ENCODE measurements at regions not wholly inside any gene's neighbourhood (a gene's known extent, or its start where the extent isn't known, plus 50 kb on each side); places are given as distances from the start of the nearest gene placed in this dataset.

DNA sequence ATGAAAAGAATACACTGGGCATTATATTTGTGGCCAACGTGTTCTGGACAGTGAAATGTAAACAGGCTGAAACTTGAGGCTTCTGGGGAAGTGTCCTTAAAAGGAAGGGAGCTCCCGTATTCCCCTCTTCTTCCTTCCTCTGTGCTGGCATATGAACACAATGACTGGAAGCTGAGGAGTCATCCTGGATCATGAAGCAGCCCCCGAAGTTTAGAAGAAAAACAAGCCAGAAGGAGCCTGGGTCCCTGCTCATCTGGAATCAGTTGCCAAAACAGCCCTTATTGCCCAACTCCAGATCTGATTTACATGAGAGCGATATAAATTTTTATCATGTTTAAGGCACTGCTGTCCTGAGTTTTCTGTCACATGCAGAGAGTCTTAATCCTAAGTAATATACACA lies 65.4 kb upstream of the SLC1A1 start:
- TF ChIP-seq, protein P1, sequence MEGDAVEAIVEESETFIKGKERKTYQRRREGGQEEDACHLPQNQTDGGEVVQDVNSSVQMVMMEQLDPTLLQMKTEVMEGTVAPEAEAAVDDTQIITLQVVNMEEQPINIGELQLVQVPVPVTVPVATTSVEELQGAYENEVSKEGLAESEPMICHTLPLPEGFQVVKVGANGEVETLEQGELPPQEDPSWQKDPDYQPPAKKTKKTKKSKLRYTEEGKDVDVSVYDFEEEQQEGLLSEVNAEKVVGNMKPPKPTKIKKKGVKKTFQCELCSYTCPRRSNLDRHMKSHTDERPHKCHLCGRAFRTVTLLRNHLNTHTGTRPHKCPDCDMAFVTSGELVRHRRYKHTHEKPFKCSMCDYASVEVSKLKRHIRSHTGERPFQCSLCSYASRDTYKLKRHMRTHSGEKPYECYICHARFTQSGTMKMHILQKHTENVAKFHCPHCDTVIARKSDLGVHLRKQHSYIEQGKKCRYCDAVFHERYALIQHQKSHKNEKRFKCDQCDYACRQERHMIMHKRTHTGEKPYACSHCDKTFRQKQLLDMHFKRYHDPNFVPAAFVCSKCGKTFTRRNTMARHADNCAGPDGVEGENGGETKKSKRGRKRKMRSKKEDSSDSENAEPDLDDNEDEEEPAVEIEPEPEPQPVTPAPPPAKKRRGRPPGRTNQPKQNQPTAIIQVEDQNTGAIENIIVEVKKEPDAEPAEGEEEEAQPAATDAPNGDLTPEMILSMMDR (conservative IDR thresholded peaks at IDR 0.05): no peak
- TF ChIP-seq ZFX (IDR thresholded peaks at IDR 0.05): no peak
